ENCODE measurements at regions not wholly inside any gene's neighbourhood (a gene's known extent, or its start where the extent isn't known, plus 50 kb on each side); places are given as distances from the start of the nearest gene placed in this dataset.

DNA sequence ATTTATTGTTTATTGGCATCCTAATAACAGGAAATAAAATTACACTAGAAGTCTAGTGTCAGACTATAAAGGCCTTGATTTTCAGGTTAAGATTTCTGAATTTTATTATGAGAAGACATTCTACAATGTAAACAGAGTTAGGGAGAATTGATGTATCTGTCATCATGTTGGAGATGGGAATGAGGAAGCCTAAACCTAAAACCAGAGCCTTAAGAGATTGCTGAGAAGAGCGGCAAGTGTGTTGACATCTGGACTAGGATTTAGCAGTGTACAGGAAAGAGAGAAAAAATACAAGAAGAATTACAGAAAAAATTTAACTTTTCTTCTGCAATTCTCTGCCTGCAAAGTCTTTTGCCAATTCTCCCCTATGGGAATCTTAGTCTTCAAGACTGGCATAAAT lies 525.5 kb downstream of the NR2F1-AS1 start:
- TF ChIP-seq TCF12 (IDR thresholded peaks at IDR 0.05; ENCODE audit: low read depth) (no peak), TAF1 (IDR thresholded peaks at IDR 0.05; ENCODE audit: low read depth) (no peak), CEBPB (IDR thresholded peaks at IDR 0.05) (no peak), FOXM1 (IDR thresholded peaks at IDR 0.05; ENCODE audit: borderline replicate concordance, low read depth) (no peak), ZBTB7A (IDR thresholded peaks at IDR 0.05; ENCODE audit: low read depth) (no peak), CREB1 (IDR thresholded peaks at IDR 0.05; ENCODE audit: low read depth) (no peak), YY1 (IDR thresholded peaks at IDR 0.05; ENCODE audit: low read depth) (no peak), EGR1 (IDR thresholded peaks at IDR 0.05) (no peak), RAD21 (IDR thresholded peaks at IDR 0.05; ENCODE audit: low read depth) (no peak), REST (IDR thresholded peaks at IDR 0.05; ENCODE audit: low read depth) (no peak), TEAD4 (IDR thresholded peaks at IDR 0.05) (no peak), EP300 (IDR thresholded peaks at IDR 0.05; ENCODE audit: borderline replicate concordance) (no peak), NFIC (IDR thresholded peaks at IDR 0.05) (no peak), MAX (IDR thresholded peaks at IDR 0.05) (no peak), USF1 (IDR thresholded peaks at IDR 0.05) (no peak)

DNA sequence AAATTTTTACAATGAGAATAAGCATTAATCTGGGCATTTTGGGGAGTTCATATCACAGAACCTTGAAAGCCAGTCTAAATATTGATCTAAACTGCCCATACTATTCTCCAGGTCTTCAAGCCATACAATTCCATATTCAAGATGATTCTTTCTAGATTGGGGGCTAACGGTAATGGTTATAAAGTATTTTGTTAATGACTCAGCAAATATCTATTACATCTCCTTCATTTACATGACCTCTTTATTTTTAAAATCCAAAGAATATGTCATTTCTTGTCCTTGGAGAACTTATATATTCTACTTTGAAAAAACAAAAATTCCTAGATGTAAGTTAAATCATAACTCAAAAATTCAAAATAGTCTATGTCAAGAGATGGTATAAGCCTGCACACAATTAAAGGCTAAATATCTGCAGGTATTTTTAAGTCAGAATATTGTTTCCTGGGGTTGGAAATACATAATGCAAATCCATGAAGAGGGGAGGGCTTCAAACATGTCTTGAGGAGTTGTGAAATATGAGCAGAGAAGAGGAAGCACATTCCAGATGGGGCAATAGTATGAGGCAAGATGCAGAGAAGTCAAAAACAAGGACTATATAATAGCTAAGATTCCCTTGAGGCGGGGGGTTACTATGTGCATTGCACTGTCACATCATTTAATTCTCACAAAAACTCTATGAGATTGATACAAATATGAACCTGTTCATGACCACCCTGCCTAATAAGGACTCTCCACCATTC lies 526.4 kb downstream of the NR2F1-AS1 start:
- TF ChIP-seq FOXM1 (IDR thresholded peaks at IDR 0.05; ENCODE audit: borderline replicate concordance, low read depth) (no peak), EP300 (IDR thresholded peaks at IDR 0.05; ENCODE audit: borderline replicate concordance) (no peak), NFIC (IDR thresholded peaks at IDR 0.05) (no peak), ZBTB7A (IDR thresholded peaks at IDR 0.05; ENCODE audit: low read depth) (no peak), TAF1 (IDR thresholded peaks at IDR 0.05; ENCODE audit: low read depth) (no peak), CREB1 (IDR thresholded peaks at IDR 0.05; ENCODE audit: low read depth) (no peak), CEBPB (IDR thresholded peaks at IDR 0.05) (no peak), REST (IDR thresholded peaks at IDR 0.05; ENCODE audit: low read depth) (no peak), RAD21 (IDR thresholded peaks at IDR 0.05; ENCODE audit: low read depth) (no peak), MAX (IDR thresholded peaks at IDR 0.05) (no peak), TCF12 (IDR thresholded peaks at IDR 0.05; ENCODE audit: low read depth) (no peak), TEAD4 (IDR thresholded peaks at IDR 0.05) (no peak), YY1 (IDR thresholded peaks at IDR 0.05; ENCODE audit: low read depth) (no peak), USF1 (IDR thresholded peaks at IDR 0.05) (no peak), EGR1 (IDR thresholded peaks at IDR 0.05) (no peak)

GRCh38 chr5:93053825-93054224 lies 527.2 kb downstream of the NR2F1-AS1 start:
- TF ChIP-seq TAF1 (IDR thresholded peaks at IDR 0.05; ENCODE audit: low read depth): no peak
- no peak for TF ChIP-seq CEBPB (IDR thresholded peaks at IDR 0.05)
- no peak for TF ChIP-seq NFIC (IDR thresholded peaks at IDR 0.05)
- no peak for TF ChIP-seq USF1 (IDR thresholded peaks at IDR 0.05)
- no peak for TF ChIP-seq TCF12 (IDR thresholded peaks at IDR 0.05; ENCODE audit: low read depth)
- no peak for TF ChIP-seq EP300 (IDR thresholded peaks at IDR 0.05; ENCODE audit: borderline replicate concordance)
- TF ChIP-seq RAD21 (IDR thresholded peaks at IDR 0.05; ENCODE audit: low read depth): no peak
- TF ChIP-seq EGR1 (IDR thresholded peaks at IDR 0.05): no peak
- TF ChIP-seq YY1 (IDR thresholded peaks at IDR 0.05; ENCODE audit: low read depth): no peak
- TF ChIP-seq CREB1 (IDR thresholded peaks at IDR 0.05; ENCODE audit: low read depth): no peak
- no peak for TF ChIP-seq FOXM1 (IDR thresholded peaks at IDR 0.05; ENCODE audit: borderline replicate concordance, low read depth)
- TF ChIP-seq REST (IDR thresholded peaks at IDR 0.05; ENCODE audit: low read depth): no peak
- no peak for TF ChIP-seq ZBTB7A (IDR thresholded peaks at IDR 0.05; ENCODE audit: low read depth)
- TF ChIP-seq MAX (IDR thresholded peaks at IDR 0.05): no peak
- no peak for TF ChIP-seq TEAD4 (IDR thresholded peaks at IDR 0.05)
